Epidermal melanocyte (primary cell): ENCODE measurements at regions not wholly inside any gene's neighbourhood (a gene's known extent, or its start where the extent isn't known, plus 50 kb on each side); places are given as distances from the start of the nearest gene placed in this dataset.
"Not testable (repeated sequence)": the region's sequence is repeated elsewhere in the genome, so short reads cannot be mapped to it uniquely, and the experiment has no call there.

Experiments
- DNase-seq: peaks from one replicate; pipeline ENCODE4 v3.0.0; 2011; ENCODE audit warnings: low spot score; ENCODE audit not compliant: insufficient read length

- no peak for DNase-seq
Measured at GRCh38 chr3:35071772-35072171, 567.6 kb upstream of the ARPP21 start.

GRCh38 chr3:35078780-35079179, 560.5 kb upstream of the ARPP21 start:
- DNase-seq, result no peak

GRCh38 chr3:35079403-35079802, 559.9 kb upstream of the ARPP21 start:
- no peak for DNase-seq

GRCh38 chr3:35081899-35082298, 557.4 kb upstream of the ARPP21 start:
- DNase-seq, result no peak

GRCh38 chr3:35088943-35089342, 550.4 kb upstream of the ARPP21 start:
- no peak for DNase-seq

GRCh38 chr3:35114686-35115085, 524.6 kb upstream of the ARPP21 start:
- DNase-seq, result no peak

- no peak for DNase-seq
Measured at GRCh38 chr3:35120026-35120425, 519.3 kb upstream of the ARPP21 start.

GRCh38 chr3:35137612-35138011, 501.7 kb upstream of the ARPP21 start:
- DNase-seq, result no peak

GRCh38 chr3:35141406-35141805, 497.9 kb upstream of the ARPP21 start:
- no peak for DNase-seq

GRCh38 chr3:35144011-35144410, 495.3 kb upstream of the ARPP21 start:
- no peak for DNase-seq

GRCh38 chr3:35146256-35147035, 492.9 kb upstream of the ARPP21 start:
- not testable (repeated sequence) for DNase-seq

- DNase-seq, result no peak
Measured at GRCh38 chr3:35183927-35184675, 455.2 kb upstream of the ARPP21 start.

- no peak for DNase-seq
Measured at GRCh38 chr3:35184775-35185174, 454.6 kb upstream of the ARPP21 start.

- DNase-seq, result no peak
Measured at GRCh38 chr3:35187908-35188307, 451.4 kb upstream of the ARPP21 start.

- no peak for DNase-seq
Measured at GRCh38 chr3:35194666-35195065, 444.7 kb upstream of the ARPP21 start.

- no peak for DNase-seq
Measured at GRCh38 chr3:35198857-35199256, 440.5 kb upstream of the ARPP21 start.

GRCh38 chr3:35200056-35200455, 439.3 kb upstream of the ARPP21 start:
- no peak for DNase-seq

- no peak for DNase-seq
Measured at GRCh38 chr3:35201211-35201610, 438.1 kb upstream of the ARPP21 start.

GRCh38 chr3:35215525-35216500, 423.5 kb upstream of the ARPP21 start:
- DNase-seq, result no peak

- DNase-seq, result no peak
Measured at GRCh38 chr3:35216501-35217266, 422.6 kb upstream of the ARPP21 start.
